Osteoblast (primary cell): ENCODE measurements at regions not wholly inside any gene's neighbourhood (a gene's known extent, or its start where the extent isn't known, plus 50 kb on each side); places are given as distances from the start of the nearest gene placed in this dataset.

Experiments used
- DNase-seq: peaks from one replicate; pipeline ENCODE4 v3.0.0; 2011; ENCODE audit warnings: low spot score, mixed read lengths; ENCODE audit not compliant: insufficient read length; ENCODE audit errors: missing footprints
- H2AFZ ChIP-seq: 2 replicates; pipeline ENCODE4 v1.6.0; 2011; ENCODE audit warnings: mild to moderate bottlenecking, low read length
- H3K27ac ChIP-seq: 2 replicates; pipeline ENCODE4 v1.5.1; 2011; ENCODE audit warnings: mild to moderate bottlenecking, low read depth, low read length, moderate library complexity
- H3K27me3 ChIP-seq: 2 replicates; pipeline ENCODE4 v1.6.0; 2012; ENCODE audit warnings: mild to moderate bottlenecking, control low read depth, inconsistent platforms, low read length, moderate library complexity; ENCODE audit not compliant: insufficient read depth
- H3K36me3 ChIP-seq: 2 replicates; pipeline ENCODE4 v1.5.1; 2011; ENCODE audit warnings: mild to moderate bottlenecking, low read length, control low read depth, moderate library complexity; ENCODE audit not compliant: insufficient read depth
- H3K4me1 ChIP-seq: 2 replicates; pipeline ENCODE4 v1.5.1; 2011; ENCODE audit warnings: mild to moderate bottlenecking, low read length, control low read depth, moderate library complexity; ENCODE audit not compliant: insufficient read depth
- H3K4me2 ChIP-seq: 2 replicates; pipeline ENCODE4 v1.6.0; 2011; ENCODE audit warnings: mild to moderate bottlenecking, low read length; ENCODE audit not compliant: insufficient read depth
- H3K4me3 ChIP-seq: fragments of 200-600 bp; sonication (generic); 3 replicates; pipeline ENCODE4 v1.5.1; 2012; ENCODE audit warnings: mild to moderate bottlenecking, low read length, inconsistent platforms; ENCODE audit not compliant: insufficient read depth
- H3K79me2 ChIP-seq: 2 replicates; pipeline ENCODE4 v1.6.0; 2012; ENCODE audit warnings: mild to moderate bottlenecking, low read length, control low read depth, inconsistent platforms; ENCODE audit not compliant: insufficient read depth
- H3K9me3 ChIP-seq: 2 replicates; pipeline ENCODE4 v1.5.1; 2011; ENCODE audit warnings: low read depth, low read length, control low read depth
- H4K20me1 ChIP-seq: 2 replicates; pipeline ENCODE4 v1.6.0; 2012; ENCODE audit warnings: mild to moderate bottlenecking, low read length, control low read depth; ENCODE audit not compliant: insufficient read depth
- TF ChIP-seq, protein P1 (sequence below): IDR thresholded peaks from 2 replicates; pipeline ENCODE4 v1.5.1; 2011; ENCODE audit warnings: mild to moderate bottlenecking, low read depth, low read length, moderate library complexity; ENCODE audit errors: extremely low read depth

DNA sequence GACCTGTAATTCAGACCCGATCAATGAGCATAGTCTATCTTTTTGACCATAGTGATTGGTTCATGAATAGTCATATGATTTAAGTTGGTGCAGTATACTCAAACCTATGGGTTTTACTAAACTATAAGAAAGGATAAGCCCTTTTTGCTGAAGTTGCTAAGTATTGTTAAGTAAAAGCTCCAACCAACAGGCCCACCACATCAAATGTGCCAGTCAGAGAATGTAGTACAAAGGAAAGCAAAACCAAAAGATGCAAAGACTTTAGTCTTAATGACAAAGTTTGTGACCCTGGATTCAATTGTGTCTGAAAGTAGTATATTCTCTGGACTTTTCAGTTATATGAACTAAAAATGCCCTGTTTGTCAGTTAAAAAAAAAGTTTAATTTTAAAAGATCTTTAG is 208.1 kb upstream of the TET2 start:
- H3K9me3 ChIP-seq: no peaks in the 10 kb centered on the region
- no peak overlapping the region for H3K4me3 ChIP-seq
- H3K4me1 ChIP-seq: no peaks in the 10 kb centered on the region
- no peak overlapping the region for H3K27ac ChIP-seq
- no peaks in the 10 kb centered on the region for H3K27me3 ChIP-seq
- no peak for DNase-seq
- no peaks in the 10 kb centered on the region for H3K36me3 ChIP-seq
- no peak overlapping the region for H2AFZ ChIP-seq
- H3K79me2 ChIP-seq: no peaks in the 10 kb centered on the region
- H4K20me1 ChIP-seq: no peaks in the 10 kb centered on the region
- TF ChIP-seq, protein P1, sequence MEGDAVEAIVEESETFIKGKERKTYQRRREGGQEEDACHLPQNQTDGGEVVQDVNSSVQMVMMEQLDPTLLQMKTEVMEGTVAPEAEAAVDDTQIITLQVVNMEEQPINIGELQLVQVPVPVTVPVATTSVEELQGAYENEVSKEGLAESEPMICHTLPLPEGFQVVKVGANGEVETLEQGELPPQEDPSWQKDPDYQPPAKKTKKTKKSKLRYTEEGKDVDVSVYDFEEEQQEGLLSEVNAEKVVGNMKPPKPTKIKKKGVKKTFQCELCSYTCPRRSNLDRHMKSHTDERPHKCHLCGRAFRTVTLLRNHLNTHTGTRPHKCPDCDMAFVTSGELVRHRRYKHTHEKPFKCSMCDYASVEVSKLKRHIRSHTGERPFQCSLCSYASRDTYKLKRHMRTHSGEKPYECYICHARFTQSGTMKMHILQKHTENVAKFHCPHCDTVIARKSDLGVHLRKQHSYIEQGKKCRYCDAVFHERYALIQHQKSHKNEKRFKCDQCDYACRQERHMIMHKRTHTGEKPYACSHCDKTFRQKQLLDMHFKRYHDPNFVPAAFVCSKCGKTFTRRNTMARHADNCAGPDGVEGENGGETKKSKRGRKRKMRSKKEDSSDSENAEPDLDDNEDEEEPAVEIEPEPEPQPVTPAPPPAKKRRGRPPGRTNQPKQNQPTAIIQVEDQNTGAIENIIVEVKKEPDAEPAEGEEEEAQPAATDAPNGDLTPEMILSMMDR: no peak
- H3K4me2 ChIP-seq: no peak overlapping the region

DNA sequence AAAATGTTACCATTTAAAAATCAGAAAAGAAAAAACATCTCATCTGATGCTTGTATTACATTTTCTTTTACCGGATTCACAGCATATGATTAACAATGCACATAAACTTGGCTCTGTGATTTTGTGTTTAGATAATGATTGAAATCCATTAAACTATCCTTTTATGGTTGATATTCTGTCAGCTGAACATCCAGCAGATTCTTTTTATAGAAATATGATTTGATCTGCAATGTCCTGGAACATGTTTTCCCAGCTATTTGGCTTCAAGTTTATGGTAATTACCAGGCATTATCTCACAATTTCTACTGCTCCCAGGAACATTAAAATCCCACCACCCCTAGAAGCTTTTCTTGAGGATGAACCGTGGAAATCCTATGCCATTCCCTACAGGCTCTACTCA is 205.7 kb upstream of the TET2 start:
- Histone ChIP-seq H3K27ac (no peak overlapping the region), H3K4me2 (no peak overlapping the region), H4K20me1 (no peaks in the 10 kb centered on the region), H3K79me2 (no peaks in the 10 kb centered on the region), H3K4me1 (no peaks in the 10 kb centered on the region), H3K4me3 (no peak overlapping the region), H2AFZ (no peak overlapping the region), H3K36me3 (no peaks in the 10 kb centered on the region), H3K9me3 (no peaks in the 10 kb centered on the region), H3K27me3 (no peaks in the 10 kb centered on the region)
- TF ChIP-seq, protein P1: no peak
- no peak for DNase-seq

DNA sequence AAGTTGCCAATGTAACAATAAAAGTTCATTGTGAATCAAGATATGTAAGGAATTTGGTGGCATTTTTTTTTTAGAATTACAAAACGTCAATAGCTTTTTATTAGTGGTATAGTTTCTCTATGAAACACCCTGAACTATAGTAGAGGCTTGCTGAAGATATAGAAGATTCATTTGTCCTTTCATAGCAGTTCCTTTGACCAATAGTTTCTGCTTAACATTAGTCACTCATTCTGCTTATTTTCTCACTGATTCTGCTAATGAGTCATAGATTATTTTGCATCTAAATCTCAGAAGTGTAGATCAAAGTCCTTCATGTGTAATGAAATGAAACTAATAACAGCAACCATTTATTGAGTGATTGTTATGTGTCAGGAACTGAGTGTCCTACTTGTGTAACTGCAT is 205.0 kb upstream of the TET2 start:
- no peak overlapping the region for H3K27ac ChIP-seq
- H2AFZ ChIP-seq: no peak overlapping the region
- no peaks in the 10 kb centered on the region for H3K27me3 ChIP-seq
- TF ChIP-seq, protein P1: no peak
- H3K79me2 ChIP-seq: no peaks in the 10 kb centered on the region
- DNase-seq: no peak
- H4K20me1 ChIP-seq: no peaks in the 10 kb centered on the region
- no peak overlapping the region for H3K4me2 ChIP-seq
- no peaks in the 10 kb centered on the region for H3K9me3 ChIP-seq
- H3K36me3 ChIP-seq: no peaks in the 10 kb centered on the region
- no peak overlapping the region for H3K4me3 ChIP-seq
- no peaks in the 10 kb centered on the region for H3K4me1 ChIP-seq

GRCh38 chr4:104942990-104943743 is 203.5 kb upstream of the TET2 start:
- DNase-seq: no peak
- H3K4me3 ChIP-seq: no peak overlapping the region

More at GRCh38 chr4:104942990-104943743, 203.5 kb upstream of the TET2 start:
- no peaks in the 10 kb centered on the region for H4K20me1 ChIP-seq
- H3K4me2 ChIP-seq: no peak overlapping the region
- H3K79me2 ChIP-seq: no peaks in the 10 kb centered on the region
- no peak overlapping the region for H3K27ac ChIP-seq
- H3K36me3 ChIP-seq: no peaks in the 10 kb centered on the region
- no peaks in the 10 kb centered on the region for H3K4me1 ChIP-seq
- TF ChIP-seq, protein P1: no peak
- H3K9me3 ChIP-seq: no peaks in the 10 kb centered on the region
- no peak overlapping the region for H2AFZ ChIP-seq
- no peaks in the 10 kb centered on the region for H3K27me3 ChIP-seq
